DND-41 (cell line): ENCODE measurements at regions not wholly inside any gene's neighbourhood (a gene's known extent, or its start where the extent isn't known, plus 50 kb on each side); places are given as distances from the start of the nearest gene placed in this dataset.

Experiments used
- CTCF ChIP-seq: IDR thresholded peaks from 2 replicates; pipeline ENCODE4 v1.5.1; 2012; ENCODE audit warnings: borderline replicate concordance, low read length, moderate library complexity, mild to moderate bottlenecking; ENCODE audit not compliant: poor library complexity, severe bottlenecking; ENCODE audit errors: extremely low read depth
- EZH2 ChIP-seq: IDR thresholded peaks from 3 replicates; pipeline ENCODE4 v1.6.1; 2012; ENCODE audit warnings: borderline replicate concordance, low read depth, mild to moderate bottlenecking, moderate library complexity, low read length, inconsistent platforms; ENCODE audit not compliant: severe bottlenecking

- no peak for TF ChIP-seq EZH2
- no peak for TF ChIP-seq CTCF
These were observed 404.3 kb downstream of the MATN1 start for GRCh38 chr1:30318864-30319718.
